ENCODE measurements at regions not wholly inside any gene's neighbourhood (a gene's known extent, or its start where the extent isn't known, plus 50 kb on each side); places are given as distances from the start of the nearest gene placed in this dataset.

DNA sequence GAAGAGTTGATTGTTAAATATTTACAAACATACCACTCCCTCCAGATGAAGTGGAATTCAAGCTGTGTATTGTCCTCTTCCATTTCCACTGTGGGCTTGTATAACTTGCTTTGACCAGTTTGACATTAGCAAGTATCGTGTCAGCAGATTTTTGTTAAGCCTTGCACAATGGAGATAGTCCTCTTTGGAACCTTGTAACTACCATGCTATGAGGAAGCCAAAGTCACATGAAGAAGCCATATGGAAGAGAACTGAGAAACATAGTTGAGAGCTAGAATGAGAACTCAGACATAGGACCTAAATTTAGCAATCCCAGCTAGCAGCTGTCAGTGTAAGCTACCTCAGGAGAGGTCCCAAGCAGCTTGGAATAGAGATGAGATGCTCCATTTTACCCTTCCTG, 889.2 kb downstream of the PDCD6IP start:
- DNase-seq, result no peak

DNA sequence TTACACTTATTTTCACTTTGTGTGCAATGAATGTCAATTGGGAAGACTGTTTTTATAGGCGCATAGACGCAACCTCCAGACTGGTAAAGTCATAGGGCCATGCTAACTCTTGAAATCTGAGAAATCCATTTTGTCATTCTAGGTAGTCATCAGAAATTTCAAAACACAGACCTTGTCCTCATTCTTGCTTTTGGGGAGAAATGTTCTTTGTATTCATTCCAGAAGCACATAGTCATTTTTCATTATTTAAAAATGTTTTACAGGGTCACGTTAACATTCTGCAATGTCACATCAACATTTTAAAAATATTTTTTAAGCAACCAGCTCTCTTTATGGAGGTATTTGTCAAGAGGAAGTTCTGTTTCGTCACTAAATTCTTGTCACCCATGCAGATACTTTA, 898.4 kb downstream of the PDCD6IP start:
- DNase-seq, result no peak

DNA sequence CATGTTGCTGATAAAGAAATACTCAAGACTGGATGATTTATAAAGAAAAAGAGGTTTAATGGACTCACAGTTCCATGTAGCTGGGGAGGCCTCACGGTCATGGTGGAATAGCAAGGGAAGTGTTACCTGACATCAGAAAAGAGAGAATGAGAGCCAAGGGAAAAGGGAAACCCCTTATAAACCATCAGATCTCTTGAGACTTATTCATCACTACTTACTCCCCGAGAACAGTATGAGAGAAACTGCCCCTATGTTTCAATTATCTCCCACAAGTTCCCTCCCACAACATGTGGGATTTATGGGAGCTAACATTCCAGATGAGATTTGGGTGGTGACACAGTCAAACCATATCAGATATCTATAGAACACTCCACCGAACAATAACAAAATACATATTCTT, 904.6 kb downstream of the PDCD6IP start:
- DNase-seq, result no peak

DNA sequence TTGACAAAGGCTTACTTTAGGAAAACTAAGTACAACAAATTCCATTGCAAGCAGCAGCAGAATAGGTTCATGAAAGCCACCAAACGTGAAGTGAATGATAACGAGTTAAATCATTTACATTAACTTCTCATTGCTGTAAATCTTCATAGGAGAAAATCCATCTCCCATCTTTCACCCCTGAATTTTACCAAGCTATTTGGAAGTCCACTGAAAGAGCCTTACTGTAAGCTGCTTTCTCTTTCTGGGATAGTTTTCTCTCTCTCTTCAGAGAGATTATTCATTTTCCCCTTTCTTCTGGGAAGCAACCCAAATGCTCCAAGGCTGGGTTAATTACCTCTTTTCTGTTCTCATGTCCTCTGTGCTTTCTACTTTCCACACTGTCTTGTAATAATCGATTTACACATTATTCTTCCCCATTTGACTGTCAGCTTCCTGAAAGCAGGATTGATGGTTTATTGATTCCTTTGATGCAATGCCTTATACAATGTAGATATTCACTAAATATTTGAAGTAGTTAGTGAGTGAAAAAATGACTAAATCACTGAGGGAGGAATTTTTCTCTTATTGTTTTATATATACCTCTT, 914.3 kb upstream of the ARPP21 start:
- DNase-seq, result no peak

DNA sequence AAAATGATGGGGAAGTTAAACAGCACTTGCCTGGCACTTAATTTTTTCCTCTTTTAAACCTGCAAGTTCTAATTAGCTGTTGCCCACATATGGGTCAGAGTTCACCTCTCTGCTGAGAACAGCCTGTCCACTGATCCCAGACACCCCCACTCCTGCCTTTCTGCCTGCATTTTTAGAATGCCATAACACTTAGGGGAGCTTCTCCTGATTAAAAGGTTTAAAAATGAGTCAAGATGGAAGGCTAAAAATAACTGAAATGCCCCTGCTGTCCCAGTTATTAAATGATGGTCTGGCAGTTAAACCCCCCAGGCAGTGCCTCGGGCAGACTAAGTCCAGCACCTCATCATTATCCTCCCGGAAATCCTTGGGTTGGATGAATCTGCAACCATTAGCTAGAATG, 913.6 kb upstream of the ARPP21 start:
- no peak for DNase-seq

DNA sequence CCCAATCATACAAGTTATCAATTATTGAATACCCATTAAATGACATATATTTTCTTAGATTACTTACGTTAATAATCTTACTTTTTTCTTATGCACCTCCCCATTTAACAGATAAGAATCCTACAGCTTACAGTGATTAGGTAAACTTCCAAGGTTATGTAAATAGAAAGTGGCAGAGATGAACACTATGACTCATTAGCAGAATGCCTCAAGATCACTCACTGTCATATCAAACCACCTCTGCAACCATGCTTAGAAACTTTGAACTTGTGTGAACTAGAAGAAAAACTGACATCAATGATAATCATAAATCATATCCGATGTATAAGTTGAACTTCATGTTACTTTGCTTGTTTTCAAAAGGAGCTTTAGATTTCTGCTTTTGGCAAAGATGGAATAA, 911.6 kb upstream of the ARPP21 start:
- DNase-seq, result no peak

DNA sequence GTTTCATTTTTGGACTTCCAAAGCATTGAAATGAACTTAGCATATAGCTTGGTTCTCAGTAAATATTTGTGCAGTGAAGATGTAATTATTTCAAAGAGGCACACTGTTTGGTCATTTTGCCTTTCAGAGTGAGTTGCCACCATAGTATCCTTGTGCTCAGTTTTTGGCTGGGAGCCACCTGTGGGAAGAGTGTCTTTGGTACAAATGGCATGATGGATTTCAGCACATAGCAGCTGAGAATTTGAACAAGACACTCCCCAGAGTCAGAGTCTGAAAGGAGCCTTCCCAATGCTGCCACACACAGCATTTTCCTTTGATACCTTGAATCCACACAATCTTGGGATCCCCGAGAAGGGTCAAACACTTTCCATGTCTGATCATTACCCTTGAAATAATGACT, 897.2 kb upstream of the ARPP21 start:
- DNase-seq, result no peak

DNA sequence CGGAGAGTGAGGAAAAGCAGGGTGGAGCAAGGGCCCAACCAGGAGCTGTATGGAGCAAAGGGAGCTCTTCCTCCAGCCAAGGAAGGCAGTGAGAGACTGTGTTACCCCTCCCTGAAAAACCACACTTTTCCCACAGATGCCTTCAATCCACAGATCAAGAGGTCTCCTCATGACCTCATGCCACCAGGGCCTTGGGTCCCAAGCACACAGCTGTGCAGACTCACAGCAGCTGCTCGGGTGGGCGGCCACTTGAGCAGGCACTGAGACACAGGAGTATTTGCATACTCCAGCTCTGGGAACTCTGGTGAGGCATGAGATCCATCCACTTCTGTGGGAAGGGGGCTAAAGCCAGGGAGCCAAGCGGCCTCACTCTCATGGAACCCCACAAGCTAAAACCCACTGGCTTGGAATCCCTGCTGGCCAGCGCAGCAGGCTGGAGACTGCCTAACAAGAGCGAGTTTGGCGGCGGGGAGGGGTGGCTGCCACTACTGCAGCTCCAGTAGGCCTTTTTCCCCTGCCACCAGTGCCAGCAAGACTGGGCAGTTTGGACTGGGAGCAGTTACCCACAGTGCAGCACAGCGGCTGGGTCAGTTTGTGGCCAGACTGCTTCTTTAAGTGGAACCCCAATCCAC, 880.6 kb upstream of the ARPP21 start:
- no peak for DNase-seq

DNA sequence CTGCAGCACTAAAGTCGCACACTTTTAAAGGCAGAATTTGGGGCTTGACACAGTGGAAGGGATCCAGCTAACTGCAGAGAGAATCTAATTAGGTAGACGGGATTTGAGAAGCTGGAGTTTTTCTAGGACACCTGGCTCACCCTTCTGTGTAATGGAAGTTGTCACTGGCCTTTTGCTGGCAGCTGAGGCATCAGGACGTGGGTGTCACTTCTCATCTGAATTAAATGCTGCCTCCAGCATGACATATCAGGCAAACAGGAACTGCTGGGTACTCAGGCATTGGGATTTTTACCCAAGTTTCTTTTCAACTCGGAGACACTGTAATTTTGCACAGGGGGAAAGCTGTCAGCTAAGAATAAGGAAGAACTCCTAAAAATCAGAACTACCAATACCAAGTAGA, 861.9 kb upstream of the ARPP21 start:
- DNase-seq, result no peak

DNA sequence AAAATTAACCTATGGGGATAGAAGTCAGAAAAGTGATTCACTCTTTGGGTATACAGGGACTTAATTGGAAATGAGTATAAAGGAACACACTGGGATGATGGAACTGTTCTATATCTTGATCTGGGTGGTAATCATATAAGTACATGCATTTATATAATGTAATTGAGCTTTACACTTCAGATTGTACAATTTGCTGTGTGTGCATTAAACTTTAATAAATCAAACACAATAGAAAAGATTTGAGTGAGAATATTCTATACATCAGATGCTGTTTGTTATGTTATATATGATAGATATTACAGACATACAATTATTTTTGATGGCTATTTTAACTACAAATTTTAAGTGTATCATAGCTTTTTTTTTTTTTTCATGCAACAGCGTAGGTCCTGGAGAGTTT, 860.2 kb upstream of the ARPP21 start:
- no peak for DNase-seq

DNA sequence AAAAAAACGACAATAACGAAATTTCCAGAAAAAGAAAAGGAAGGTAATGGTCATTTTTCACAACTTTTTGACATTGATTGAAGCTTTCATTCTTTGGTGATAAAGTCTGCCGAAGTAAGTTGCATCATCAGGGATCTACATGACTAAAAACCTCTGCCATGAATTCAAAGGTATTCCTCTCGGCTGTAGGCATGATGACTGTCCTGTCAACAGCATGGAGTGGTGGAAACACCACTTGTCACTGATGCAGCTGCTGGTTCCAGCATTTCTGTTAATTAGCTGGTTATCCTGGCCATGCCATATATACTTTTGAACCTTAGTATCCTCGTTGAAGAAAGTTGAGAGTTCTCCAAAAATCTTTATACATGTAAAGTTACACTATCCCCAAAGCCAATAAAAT, 859.0 kb upstream of the ARPP21 start:
- no peak for DNase-seq

DNA sequence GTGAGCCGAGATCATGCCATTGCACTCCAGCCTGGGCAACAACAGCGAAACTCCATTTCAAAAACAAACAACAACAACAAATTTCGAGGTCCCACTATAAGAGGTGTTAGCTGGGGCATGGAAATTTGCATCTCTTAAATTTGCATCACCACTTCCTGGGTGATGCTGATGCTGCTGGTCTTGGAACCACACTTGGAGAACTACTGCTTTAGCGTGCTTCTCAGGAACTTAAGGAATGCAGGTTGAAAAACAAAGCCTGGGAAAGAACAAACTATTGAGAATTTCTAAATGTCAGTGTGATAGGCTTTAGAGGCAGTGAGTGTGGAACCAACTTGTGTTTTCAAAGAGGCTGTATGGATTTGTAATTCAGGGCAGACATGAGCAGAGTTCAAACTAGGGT, 858.4 kb upstream of the ARPP21 start:
- DNase-seq, result no peak

DNA sequence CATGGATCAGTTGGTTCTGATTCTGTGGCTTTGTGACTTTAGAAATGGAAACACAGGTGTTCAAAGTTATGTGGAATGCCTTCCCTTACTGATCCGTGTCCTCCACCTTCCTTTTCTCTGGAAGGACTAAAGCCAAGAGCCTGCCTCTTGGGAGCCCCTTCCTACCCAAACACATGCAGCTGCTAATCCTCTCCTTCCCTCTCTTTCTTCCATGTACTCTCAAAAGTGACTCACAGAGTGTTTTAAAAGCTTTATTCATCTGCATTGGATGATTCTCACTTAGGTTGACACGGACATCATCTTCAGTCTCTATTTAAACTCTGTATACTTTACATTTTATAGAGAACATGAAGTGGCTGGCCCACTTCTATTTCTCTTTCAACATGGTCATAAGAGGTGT, 856.5 kb upstream of the ARPP21 start:
- no peak for DNase-seq

DNA sequence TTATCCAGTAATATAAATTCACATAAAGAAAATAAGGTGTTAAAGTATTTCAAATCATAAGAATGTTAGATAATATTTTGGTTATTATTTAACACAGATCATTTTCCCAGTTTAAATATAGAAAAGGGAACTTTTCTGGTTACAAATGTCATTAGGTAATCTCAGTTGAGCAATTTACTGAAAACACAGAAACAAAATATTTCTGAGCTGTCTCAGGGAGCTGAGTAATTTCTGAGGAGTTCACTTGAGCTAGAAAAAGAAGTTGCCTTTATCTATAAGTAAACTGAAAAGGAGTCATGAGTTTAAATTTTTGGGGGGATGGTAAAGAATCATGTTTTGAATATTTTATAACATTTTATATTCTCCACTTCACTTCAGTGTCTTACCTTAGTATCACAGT, 855.4 kb upstream of the ARPP21 start:
- DNase-seq, result no peak

DNA sequence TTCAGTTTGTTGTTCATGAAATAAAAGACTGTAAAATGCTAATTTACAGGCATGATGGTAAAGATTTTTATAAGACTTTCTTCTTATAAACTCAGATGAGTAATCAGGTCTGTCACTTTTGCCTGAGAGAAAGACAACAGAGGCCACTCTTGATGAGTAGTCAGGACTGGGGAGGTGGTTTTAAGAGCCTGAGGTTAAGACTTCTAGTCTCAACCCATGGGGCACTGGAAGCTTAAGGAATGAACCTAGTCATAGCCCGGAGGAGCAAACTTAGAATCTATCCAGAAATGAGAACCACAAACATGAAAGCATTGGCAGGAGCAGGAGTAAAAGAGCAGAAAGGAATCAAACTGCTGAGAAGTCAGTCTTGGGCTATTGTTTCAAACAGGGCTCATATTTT, 846.3 kb upstream of the ARPP21 start:
- no peak for DNase-seq

DNA sequence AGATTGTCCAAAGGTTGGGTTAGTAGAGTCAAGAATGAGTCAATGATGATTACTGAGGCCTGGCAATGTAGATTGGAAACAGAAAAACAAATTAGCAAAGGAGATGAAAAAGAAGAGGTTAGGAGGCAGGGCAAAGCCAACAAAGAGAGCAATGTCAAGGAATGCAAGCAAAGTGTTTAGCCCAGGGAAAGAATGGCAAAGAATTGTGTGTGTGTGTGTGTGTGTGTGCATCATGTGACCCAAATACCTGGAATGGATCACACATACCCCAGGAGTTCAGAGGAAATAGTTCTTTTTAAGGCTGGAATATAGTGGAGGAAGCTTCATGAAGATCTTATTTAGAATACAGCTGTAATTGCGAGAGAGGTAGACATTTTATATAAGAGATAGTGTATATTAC, 831.7 kb upstream of the ARPP21 start:
- DNase-seq, result no peak

DNA sequence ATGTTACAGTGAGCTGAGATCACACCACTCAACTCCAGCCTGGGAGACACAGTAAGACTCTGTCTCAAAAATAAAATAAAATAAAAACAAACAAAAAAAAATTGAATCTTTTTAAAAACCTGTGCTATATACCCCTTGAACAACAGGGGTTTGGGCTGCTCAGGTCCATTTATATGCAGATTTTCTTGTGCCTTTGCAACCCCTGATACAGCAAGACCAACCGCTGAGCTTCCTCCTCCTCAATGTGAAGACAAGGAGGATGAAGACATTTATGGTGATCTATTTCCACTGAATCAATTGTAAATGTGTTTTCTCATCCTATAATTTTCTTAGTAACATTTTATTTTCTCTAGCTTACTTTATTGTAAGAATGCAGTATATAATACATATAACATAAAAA, 831.0 kb upstream of the ARPP21 start:
- DNase-seq, result no peak

DNA sequence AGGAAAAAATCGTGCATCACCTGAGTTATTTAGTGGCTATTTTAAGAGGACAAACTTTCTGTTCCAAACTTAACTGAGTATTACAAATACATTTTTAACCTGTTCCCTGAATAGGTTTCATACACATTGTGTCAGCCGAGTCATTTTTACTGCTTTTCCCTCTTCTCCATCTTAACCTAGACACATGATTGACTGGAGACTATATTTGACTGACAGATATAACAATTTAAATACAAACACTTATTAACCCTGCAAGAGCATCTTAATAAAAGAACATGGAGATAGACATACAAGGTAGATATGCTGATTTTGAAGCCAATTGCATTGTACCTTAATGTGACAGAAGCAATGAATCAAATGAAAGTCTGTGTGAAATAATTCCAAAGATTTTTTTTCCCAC, 810.5 kb upstream of the ARPP21 start:
- no peak for DNase-seq

DNA sequence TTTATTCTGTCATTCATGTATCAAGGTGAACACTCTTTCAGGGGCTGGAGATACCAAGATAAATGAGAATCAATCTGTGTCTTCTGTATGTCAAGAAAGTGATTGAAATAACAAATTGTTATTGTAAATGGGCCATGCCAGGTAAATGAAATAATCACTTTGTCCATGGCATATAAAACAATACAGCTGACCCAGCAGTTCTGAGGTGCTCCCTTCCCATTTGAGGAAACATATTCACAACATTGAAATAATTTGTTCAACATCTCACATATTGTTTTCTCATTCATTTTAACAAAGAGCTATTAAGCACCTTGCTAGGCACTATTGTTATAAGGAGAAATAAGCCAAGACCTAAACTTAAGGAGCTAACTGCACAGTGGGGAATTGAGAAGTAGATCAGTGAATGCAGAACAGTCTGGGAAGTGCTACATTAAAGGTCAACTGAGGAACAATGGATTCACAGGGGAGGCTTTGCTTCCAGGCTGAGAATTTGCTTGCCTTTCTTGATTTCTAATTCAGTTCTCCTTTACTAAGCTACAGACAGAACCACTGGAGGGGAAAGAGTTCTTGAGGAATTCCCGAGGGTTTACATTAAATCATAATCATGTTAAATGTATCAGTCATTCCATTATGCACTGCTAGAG, 806.3 kb upstream of the ARPP21 start:
- no peak for DNase-seq

DNA sequence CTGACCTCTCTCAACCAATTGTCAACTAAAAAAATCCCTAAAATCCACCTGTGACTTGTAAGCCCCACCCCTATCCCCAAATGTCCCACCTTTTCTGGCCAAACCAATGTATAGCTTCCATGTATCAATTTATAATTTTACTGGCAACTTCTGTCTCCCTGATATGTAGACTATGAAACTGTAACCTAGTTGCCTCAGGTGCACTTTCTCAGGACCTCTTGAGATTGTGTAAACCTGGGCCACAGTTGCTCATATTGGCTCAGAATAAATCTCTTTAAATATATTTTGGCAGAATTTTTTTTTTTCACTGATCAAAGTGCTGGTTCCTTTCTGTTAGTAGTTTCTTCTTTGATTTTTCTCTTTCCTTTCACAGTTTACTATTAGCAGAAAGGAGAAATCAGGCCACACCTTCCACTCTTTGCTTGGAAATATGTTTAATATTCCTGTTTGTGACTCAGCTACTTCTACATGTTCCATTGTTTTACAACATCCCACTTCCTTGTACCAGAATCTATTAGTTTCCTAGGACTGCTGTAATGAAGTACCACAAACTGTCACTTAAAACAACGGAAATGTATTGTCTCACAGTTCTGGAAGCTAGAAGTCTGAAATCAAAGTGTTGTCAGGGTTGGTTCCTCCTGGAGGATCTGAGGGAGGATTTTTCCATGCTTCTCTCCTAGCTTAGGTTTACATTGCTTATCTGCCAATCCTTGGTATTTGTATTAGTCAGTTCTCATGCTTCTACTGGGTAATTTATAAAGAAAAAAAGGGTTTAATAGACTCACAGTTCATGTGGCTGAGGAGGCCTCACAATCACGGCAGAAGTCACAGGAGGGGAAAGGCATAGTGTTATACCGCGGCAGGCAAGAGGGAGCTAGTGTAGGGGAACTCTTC, 801.2 kb upstream of the ARPP21 start:
- DNase-seq, result no peak

DNA sequence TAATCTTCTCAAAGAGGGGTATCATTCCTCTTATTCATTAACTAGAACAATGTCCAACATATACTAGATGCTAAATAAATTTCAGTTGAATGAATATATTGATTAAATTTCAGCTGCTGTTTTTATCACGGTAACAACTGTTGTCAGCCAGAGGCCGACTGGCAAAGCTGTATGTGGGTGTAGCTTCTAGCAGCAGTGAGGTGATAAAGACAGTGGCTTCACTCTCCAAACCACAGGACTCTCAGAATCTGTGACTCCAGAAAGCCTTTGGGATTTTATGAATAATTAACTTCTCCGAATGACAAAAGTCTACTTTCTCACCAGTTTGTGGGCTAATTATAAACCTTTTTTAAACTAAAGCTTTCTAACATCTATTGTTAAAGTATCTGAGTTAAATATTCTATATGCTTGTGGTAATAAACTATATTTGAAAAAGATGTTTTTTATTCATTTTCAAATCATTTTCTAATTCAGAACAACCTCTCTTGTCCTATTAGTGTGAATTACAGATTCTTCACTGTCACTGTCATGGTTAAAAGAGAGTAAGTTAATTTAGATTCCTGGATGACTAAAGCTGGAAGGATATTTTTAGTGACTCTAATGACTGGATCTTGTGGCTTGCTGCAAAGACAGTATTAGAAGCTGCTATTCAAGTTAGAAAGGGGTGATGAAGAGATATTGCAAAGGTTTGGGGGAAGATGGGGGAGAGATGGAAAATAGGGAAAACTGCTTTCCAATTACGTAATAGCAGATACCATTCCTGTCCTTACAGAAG, 796.4 kb upstream of the ARPP21 start:
- DNase-seq, result no peak

DNA sequence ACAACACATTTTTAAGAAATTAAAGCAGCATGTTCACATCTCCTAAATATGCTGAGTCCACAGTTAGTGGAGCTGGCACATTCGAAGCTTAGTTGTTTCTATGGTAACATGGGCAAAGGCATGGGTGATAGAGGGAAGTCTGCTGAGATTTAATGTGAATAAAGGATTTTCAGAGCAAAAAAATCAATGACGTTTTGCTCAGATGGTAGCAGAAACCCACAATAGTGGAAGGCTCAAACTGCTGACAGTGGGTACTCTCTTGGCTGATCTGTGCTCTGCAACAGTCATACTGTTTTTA, 795.1 kb upstream of the ARPP21 start:
- no peak for DNase-seq

DNA sequence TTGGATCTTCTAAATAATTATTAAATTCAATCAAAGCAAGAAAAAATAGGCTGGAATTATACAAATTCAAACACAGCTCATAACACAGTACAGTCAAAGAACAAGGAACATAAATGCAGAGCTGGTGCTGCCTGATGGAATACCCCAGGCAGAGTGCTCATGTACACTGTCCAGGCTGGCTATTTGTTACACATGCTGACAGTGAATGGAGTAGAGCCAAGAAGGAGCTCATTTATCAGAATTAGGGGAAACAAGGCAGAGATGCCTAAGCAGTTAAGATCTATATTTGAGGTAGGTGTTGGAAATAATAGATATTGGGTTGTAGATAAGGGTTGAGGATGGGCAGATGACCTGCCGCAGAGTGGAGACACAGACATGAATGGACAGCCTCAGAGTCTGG, 788.2 kb upstream of the ARPP21 start:
- no peak for DNase-seq
